ENCODE measurements at regions not wholly inside any gene's neighbourhood (a gene's known extent, or its start where the extent isn't known, plus 50 kb on each side); places are given as distances from the start of the nearest gene placed in this dataset.

DNA sequence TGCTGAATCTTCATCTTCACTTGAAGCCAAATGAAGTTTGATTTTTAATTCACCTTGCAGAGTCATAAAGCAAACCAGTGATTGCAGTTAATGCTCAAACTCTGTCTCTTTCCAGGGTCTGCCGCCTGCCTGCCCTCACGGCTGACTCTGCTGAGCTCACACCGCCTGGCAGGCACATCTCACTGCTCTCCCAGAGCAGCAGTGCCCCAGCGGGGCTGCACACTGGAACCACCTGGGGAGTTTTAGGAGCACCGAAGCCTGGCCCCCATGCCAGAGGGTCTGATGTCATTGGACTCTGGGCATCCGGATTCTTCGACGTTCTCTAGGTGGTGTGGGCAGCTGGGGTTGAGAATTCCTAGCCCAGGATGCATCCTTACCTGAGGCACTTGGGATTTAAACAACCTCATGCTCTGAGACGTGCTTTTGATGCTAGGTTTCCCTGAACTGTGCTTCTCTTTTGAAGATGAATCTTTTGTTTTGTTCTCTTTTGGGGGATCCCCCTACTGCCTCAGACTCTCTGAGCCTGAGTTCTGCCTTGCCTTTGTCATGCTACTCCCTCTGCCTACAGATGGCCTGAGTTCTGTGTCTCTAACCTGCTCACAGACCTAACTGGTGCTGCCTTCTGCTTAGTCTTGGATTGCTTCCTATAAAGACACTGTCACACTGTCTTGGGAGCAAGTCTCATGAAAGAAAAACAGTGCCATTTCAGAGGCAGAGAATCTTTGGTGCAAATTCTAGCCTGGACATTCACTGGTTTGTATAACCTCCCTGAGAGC is 438.1 kb upstream of the CCL2 start:
- no peak for TF ChIP-seq CTCF (conservative IDR thresholded peaks at IDR 0.05; ENCODE audit: low read depth, low read length)
- TF ChIP-seq POLR2A (IDR thresholded peaks at IDR 0.05; ENCODE audit: low read depth, low read length): no peak
- TF ChIP-seq CHD1 (IDR thresholded peaks at IDR 0.05; ENCODE audit: low read depth, low read length): no peak
- no peak for TF ChIP-seq FOS (IDR thresholded peaks at IDR 0.05; ENCODE audit: low read depth, low read length)
- TF ChIP-seq MXI1 (IDR thresholded peaks at IDR 0.05; ENCODE audit: borderline replicate concordance, low read depth, low read length): no peak
- no peak for TF ChIP-seq CEBPB (IDR thresholded peaks at IDR 0.05; ENCODE audit: low read depth, low read length)
- TF ChIP-seq RAD21 (IDR thresholded peaks at IDR 0.05; ENCODE audit: low read length): no peak

Measured in IMR-90 (cell line).